HG02973 (cell line): ENCODE measurements at regions not wholly inside any gene's neighbourhood (a gene's known extent, or its start where the extent isn't known, plus 50 kb on each side); places are given as distances from the start of the nearest gene placed in this dataset.
A peak's percentile ranks its signal among the peaks of the same experiment; 100 is the strongest.
"Not testable (repeated sequence)": the region's sequence is repeated elsewhere in the genome, so short reads cannot be mapped to it uniquely, and the experiment has no call there.

Experiments
- ATAC-seq: cut with Tn5 transposase; IDR thresholded peaks from one replicate; pipeline ENCODE4 v1.9.1; 2021; ENCODE audit warnings: moderate library complexity; ENCODE audit not compliant: unreplicated experiment

DNA sequence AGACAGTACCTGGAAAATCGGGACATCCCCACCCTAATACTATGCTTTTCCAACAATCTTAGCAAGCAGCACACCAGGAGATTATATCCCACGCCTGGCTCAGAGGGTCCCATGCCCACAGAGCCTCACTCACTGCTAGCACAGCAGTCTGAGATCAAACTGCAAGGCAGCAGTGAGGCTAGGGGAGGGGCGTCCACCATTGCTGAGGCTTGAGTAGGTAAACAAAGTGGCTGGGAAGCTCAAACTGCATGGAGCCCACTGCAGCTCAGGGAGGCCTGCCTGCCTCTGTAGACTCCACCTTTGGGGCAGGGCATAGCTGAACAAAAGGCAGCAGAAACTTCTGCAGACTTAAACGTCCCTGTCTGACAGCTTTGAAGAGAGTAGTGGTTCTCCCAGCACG, 275.5 kb downstream of the IKZF2 start:
- ATAC-seq: not testable (repeated sequence)

DNA sequence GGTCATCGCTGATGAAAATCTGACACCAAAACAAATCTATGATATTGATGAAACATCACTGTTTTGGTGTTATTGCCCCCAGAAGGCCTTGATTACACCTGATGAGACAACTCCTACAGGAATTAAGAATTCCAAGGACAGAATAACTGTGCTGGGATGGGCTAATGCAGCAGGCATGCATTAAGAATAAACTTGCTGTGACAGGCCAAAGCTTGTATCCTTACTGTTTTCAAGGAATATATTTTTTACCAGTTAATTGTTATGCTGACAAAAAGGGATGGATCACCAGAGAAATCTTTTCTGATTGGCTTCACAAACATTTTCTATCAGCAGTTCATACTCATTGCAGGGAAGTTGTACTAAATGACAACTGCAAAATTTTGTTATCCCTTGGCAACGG, 278.2 kb downstream of the IKZF2 start:
- ATAC-seq: no peak

DNA sequence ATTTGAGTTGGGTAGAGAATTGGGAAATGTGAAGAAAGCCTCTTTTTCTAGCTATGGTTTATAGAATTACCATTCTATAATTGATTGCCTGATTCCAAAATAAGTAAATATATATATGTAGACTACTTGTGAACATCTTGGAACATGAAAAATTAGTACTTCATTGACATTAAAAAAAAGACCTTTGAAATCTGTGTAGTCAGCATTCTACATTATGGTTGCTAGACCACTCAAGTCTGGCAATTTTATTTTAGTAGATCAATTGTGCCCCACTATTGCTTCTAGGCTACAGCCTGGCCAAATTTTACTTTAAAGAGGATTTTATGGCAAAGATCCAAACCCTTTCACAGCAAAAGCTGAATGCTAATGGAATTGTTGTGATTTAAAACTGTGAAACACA, 279.8 kb downstream of the IKZF2 start:
- ATAC-seq: no peak

DNA sequence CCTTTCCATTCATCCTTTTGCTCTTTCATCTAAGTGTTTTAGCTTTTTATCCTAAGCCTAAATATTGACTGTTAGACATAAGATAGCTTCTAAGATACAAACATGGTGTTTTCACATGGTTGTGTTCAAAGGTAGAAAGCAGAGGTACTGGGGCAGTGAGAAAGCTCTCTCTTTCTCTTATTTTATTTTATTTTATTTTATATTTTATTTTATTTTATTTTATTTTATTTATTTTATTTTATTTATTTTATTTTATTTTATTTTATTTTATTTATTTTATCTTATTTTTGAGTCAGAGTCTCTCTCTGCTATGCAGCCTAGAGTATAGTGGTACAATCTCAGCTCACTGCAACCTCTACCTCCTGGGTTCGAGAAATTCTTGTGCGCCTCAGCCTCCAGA, 287.2 kb downstream of the IKZF2 start:
- ATAC-seq: no peak

DNA sequence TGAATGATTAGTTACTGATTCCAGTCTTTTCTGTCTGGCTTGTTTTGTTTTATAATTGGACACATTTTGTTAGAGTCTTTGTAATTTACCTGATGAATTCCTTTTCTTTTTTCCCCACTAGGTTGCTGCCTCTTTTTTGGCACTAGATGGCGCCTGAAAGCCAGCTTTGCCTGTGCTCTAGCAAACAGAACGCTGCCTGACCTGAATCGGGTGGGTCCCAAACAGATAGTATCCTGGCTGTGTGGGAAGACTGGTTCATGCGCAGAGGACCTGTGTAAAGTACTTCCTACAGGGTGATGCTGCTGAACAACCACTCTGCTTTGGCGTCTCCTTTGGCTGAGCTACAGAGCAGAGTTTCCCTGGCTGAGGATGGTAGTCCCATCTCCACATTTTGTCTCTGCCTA, 288.2 kb downstream of the IKZF2 start:
- no peak for ATAC-seq

DNA sequence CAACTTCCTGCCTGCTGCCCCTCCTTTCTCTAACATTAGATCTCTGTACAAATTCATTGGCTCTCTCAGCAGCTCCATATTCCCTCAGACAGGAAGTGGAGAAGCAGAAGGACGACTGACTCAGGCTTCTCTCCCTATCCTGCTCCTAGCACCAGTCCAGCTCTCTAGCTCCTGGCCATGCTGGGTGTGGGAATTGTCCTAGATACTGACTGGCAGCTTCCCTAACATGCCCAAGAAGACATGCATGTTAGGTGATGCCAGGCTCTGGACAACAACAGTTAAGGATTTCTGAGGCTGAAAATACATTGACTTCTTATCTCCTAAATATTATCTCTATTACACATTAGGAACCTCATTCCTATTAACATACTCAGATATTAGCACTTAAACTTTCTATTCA, 292.9 kb downstream of the IKZF2 start:
- no peak for ATAC-seq

DNA sequence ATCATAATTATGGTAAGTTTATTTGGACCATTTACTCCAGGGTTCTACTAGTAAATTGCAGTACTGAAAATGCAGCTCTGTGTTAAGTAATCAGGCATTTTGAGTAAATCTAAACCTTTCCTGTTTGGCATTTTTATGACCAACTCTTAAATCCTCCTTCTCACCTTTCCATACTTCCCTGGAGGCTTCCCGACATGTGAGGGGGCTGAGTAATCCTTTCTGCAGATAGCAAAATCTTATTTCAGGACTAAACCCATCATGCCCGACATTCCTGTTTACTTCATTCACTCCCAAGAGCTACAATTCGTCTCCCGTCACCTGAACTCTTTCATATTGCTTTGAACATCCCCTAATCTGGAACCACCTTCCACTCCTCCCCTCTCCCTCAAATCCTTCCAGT, 296.6 kb downstream of the IKZF2 start:
- ATAC-seq: no peak

DNA sequence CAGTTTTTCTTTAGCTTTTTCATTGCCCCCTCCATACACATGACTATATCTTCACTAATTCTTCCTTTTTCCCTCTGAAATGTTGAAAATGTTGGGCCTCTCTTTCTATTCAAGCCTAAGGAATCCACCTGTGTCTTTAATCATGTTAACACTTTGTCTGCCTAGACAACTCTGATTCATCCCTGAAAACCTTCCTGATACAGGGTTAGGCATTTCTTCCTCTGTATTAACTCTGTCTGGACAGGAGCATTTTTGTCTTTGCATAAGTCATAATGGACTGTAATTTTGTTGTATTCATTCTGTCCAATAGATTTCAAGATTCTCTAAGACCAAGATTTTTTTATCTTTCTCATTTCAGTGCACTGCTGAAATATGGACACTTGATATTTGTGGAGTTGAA, 297.3 kb downstream of the IKZF2 start:
- no peak for ATAC-seq

DNA sequence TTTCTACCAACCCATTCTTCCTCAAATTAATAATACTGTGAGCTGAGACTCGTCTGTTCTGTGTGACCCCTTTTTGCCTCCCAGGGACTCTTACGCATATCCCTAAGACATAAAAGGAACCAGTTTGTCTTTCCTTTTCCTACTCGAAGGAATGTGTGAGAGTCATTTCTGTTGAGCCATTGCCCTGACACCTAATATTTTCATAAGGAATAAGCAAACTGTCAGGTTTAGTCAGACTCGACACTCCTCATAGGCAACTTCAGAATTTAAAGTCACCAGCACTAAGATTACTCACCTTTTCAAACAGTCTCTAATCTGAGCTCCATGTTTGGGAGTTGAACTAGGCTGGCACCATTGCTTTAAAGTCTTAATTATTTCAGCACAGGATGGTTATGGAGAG, 305.5 kb downstream of the IKZF2 start:
- ATAC-seq: no peak

DNA sequence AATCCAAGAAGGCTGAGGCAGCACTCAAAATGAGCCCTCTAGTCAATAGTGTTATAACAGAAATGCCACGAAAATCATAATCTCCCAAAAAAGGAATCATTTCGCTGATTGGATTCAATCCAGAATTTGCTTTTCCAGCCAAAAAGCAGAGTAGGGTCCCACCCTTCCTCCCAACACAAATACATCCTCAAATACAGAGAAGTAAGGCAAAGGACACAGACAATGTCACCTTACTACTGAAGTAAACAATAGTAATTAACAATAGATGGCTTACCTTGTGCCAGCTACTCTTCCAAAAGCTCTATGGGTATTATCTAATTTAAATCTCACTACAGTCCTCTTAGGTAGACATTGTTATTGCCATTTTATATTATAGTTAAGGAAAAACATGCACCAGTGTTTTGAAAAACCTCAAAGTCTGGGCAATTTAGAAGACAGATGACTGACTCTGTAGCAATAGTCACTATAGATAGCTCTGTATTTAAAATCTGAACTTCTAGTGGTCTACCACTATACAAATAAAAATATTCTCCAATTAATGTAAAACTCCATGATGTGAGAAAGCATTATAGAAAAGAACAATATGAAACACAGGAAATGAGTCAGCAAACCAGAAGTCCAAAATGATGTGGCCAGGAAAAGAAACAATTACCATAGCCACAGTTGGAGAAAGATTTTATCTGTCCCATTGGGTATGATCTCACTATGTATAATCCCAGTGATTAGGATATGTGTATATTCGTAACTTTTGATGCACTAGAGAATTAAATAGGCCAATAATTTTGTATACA, 305.0 kb upstream of the ERBB4 start:
- no peak for ATAC-seq

DNA sequence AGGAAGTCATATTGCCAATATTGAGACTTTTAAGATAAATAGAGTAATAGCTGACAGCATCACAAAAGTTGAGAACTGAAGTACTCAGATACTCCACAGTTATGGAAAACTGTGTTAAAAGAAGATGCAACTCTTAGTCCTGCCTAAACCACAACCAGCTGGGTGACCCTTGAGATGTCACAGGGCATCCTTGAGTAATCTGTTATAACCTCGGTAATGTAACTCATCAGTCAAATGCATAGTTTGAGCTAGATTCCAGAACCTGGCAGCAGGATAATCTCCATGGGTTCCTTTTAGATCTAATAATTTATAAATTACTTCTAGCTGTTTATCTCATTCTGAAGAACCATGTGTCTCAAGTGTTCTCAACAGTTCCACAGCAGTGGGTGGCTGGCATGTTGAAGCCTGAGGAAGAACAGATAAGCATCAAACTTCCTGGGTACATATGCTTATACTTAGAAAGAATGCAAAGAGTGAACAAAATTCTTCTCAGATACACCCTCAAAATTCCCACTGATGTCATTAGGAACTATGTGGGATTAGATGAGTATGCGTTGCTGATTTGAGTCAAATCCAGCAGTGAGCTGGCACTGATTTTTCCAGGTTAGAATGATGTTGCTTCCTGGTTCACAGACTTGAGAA, 304.1 kb upstream of the ERBB4 start:
- no peak for ATAC-seq

DNA sequence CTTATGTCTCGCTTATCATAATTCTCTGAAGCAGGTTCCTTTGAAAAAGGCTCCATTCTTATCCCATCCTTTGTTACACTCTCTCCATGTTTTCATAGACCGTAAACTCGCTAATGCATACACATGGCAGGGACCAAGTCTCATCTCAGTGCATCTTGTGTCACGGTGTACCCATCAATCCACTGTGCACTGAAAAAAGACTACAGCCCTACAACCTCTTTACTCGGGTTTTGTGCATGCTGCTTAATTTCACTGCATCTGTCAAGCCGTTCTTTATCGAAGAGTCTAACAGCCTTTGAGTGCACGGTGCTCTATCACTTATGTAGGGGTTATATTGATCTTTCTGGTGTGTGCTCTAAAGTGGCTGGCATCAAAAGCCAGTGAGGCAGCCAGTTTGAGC, 302.9 kb upstream of the ERBB4 start:
- ATAC-seq: no peak

DNA sequence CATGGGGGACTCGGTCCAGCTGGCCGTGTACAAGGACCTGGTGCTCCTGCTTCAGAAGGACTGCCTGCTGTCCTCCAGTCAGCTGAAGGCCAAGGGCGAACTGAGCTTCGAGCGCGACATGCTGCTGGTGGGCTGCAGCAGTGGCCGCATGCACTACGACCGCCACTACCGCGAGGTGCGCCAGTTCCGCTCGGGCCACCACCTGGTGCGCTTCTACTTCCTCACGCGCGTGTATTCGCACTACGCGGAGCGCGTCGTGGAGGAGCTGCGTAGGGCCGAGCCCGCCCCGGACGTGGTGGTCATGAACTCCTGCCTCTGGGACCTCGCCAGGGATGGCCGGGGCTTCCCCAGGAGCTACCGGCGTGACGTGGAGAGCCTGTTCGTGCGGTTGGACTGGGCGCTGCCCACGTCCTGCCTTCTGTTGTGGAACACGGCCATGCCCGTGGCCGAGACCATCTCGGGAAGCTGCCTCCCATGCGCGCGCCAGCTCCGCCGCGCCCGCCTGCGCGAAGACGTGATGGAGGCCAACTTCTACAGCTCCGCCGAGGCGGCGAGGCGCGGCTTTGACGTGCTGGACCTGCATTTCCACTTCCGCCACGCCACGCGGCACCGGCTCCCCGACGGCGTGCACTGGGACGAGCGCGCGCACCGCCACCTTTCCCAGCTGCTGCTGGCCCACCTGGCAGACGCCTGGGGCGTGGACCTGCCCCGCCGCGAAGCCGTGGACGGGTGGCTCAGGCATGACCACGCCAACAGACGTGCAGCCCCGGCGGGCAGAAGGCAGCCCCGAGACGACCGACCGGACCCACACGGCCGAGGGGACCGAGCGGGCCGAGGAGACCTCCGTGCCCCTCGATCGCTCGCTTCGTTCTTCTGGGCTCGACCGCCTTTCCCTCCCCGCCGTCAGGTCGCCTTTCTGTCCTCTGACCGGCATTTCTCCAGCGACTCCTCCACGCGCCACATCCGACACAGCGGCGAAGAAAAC, 293.9 kb upstream of the ERBB4 start:
- ATAC-seq: no peak

DNA sequence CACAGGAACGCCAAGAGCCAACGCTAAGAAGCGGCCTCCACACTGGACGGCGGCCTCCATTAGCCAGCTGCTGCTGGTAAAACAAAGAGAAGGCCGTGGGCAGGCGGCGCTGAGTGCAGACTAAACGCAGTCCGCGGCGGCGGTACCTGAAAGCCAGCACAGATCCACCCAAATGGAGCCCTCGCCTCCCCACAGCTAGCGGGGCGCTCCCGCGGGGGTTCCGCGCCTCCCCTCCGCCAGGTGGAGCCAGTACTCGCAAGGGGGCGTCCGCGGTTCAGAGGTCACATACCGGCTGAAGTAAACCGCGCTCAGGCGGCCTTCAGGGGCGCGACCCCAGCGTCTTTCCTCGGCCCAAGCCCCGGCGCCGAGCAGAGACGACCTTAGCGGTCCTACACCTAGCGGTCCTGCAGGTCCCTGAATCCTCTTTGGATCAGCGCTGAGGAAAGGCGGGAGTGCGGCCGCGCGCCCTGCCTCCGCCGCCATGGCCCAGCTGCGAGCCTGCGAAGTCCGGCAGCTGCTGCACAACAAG, 293.1 kb upstream of the ERBB4 start:
- no peak for ATAC-seq

DNA sequence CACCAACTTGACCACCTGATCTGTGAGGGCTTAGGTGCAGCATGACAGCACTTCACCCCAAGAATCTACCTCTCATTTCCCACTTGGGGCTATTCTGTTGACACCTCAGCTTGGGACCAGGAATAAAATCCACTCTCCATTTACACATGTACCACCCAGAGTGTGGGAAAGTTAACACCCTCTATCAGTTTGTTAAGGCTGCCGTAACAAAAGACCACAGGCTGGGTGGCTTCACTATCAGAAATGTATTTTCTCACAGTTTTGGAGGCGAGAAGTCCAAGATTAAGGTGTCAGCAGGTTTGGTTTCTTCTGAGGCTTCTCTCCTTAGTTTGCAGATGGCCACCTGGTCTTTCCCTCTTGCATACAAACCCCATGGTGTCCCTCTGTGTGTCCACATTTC, 277.7 kb upstream of the ERBB4 start:
- ATAC-seq: no peak

DNA sequence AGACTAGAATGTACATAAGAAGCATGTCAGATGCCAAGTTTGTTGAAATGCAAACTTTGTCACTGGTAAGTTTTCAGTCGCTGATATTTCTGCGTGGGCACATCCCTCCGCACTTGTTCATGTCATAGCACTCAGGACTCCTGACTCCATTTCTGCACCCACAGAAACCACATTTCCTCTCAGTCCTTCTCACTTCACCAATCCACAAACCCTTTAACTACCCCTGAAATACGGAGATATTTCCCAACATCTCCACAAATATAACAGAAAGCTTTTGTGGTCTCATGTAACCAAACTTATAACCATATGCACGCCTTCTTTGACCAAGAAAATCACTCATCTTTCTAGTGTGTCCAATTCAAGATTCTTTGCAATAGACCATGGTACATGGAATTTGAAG, 276.9 kb upstream of the ERBB4 start:
- ATAC-seq: peak; percentile 37

DNA sequence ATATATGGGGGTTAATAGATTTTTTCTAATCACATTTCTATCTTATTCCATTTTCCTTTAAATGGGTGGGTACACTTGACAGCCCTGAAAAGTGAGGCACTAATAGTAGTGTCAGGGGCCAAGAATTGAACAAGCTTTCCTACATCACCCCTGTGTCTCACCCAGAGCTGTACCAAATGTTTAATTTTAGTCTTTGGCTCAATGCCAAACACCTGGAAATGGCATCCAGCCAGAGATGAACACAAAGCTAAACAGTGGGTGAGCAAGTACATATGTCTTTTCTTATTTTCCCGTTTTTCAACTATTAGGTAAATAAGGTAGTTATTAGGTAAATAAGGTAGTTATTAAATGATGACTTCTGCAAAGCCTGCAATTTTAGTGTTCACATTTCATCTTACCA, 276.3 kb upstream of the ERBB4 start:
- no peak for ATAC-seq

DNA sequence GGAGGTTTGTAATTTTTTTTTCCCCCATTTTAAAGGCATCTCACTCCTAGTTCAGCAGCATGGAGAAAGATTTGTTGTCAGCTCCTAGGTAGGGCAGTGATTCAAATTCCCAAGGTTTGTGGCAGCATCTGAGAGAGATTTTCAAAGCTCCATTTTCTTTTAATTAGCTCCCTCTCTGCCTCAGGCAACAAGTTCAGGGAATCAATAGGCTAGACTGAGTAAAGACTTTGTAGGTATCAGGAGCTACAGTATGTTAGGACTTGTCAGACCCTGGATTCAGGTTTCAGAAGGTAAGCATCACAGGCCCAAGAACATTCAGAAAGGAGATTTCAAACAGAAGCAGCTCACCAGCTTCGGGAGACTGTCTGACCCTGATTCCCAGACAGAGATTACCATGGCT, 273.3 kb upstream of the ERBB4 start:
- ATAC-seq: no peak

DNA sequence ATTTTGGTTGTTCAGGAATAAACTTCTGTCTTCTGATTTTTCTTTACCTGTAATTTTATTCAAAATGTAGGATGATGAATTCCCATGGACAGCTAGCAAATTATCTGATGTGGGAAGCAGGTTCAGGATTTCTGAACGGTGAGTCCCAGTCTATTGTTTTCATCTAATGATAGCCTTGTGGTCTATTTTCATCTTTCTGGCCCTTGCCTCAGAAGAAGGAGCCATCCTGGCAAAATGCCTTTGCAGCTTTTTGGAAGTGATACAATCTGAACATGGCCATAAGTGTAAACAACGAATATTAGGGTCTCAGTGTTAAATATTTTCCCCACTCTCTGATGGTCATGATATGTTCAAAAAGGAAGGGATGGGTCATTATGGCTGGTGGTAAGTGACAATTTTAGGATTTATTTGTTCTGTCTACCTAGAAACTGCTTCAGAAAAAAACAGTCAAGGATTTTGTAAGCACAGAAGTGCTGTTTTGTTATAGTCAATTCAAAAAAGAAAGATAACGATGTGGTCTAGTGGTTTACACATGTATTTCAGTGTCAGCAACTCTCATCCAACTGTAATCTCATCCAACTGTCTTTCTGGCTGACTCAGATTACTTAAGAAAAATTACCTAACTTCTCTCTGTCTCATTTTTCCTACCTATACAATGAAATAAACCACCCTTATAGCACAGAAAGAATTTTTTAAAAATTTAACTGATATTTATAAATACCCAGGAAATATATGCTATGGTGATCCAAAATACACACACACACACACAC, 272.6 kb upstream of the ERBB4 start:
- no peak for ATAC-seq

DNA sequence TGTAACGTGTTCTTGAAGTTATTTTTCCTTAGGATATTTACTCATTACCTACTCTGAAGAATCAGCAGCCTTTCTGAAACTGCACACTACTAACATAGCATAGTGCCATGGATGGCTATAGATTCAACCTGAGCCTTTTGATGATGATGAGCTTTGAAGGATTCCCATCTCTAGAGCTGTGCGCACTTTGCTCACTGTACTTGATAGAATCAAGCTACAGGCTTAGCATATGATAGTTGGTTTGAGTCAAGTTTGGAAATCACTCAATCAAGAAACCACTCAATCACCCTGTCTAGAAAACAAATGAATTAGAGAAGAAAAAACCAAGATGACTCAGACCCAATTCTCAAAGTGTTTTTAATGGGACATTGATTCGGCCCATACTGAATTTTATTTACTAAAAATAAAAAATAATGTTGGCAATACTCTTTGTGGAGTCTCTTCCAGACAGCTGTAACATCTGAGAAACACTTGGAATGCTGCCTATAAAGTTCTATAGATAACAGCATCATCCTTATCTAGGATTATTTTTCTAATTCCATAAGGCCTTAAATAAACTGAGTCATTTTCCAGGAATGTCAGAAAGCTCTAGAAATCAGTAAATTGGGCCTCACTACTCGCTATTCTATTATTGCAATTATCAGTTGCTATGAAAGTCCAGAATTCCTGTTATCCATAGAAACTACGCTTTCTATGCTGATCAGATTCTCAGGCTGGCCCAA, 259.0 kb upstream of the ERBB4 start:
- no peak for ATAC-seq
